ENCODE measurements at regions not wholly inside any gene's neighbourhood (a gene's known extent, or its start where the extent isn't known, plus 50 kb on each side); places are given as distances from the start of the nearest gene placed in this dataset.

- Histone ChIP-seq H3K27ac (no peak overlapping the region), H3K36me3 (no peaks in the 10 kb centered on the region), H3K4me3 (no peak overlapping the region), H3K4me1 (no peaks in the 10 kb centered on the region), H3K9me3 (no peaks in the 10 kb centered on the region), H3K27me3 (no peaks in the 10 kb centered on the region)
- TF ChIP-seq CTCF (IDR thresholded peaks at IDR 0.05), result no peak
- no peak for TF ChIP-seq POLR2A (IDR thresholded peaks at IDR 0.05)
- no peak for TF ChIP-seq POLR2AphosphoS5 (IDR thresholded peaks at IDR 0.05)
- no peak for TF ChIP-seq EP300 (IDR thresholded peaks at IDR 0.05)
- ATAC-seq (ENCODE audit: low FRiP score in 2 of 2) (no peak), DNase-seq (no peak)
- 80 to 84% methylated on average over 4 of the region's 4 CpGs for WGBS, 2 donors
Measured at GRCh38 chr10:36129051-36129450, 487.0 kb upstream of the FZD8 start.

DNA sequence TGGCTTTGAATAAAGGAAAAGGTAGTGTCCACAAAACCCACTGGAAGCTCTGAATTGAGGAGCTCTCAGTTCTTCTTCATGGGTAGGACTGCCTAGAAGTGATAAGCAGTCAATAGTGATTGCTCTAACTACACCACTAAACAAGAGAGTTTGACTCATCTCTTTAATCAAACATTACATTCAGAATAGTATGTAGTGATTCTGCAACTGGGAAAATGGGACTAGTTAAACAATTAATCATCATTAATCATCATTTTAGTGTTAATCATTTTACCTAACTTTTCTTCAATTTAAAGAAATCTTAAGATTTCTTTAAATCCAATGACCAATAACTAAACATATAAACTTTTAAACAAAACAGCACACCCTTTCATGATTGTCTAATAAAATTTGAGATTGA is 484.0 kb upstream of the FZD8 start:
- Histone ChIP-seq H3K4me3 (no peak overlapping the region), H3K4me1 (no peaks in the 10 kb centered on the region), H3K36me3 (no peaks in the 10 kb centered on the region), H3K9me3 (no peaks in the 10 kb centered on the region), H3K27me3 (no peaks in the 10 kb centered on the region), H3K27ac (no peak overlapping the region)
- no peak for DNase-seq
- ATAC-seq (ENCODE audit: low FRiP score in 2 of 2), result no peak
- TF ChIP-seq CTCF (IDR thresholded peaks at IDR 0.05) (no peak), POLR2AphosphoS5 (IDR thresholded peaks at IDR 0.05) (no peak), EP300 (IDR thresholded peaks at IDR 0.05) (no peak), POLR2A (IDR thresholded peaks at IDR 0.05) (no peak)

DNA sequence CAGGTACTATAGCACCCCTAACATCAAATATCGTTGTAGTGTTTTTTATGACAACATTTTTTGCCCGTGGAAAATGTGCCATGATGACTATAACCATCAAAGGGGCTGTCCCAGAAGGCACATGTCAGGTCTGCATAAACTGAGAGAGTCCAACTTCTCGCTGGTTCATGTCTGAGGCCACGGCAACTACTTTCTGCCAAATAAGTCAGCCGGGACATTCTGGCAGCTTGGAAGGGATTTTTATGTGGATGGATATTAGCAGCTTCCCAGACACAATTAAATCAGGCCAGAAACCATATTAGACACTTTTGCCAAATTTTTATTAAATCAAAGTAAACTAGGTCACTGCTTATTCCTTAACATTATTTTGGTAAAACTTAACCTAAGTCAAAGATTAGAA is 477.4 kb upstream of the FZD8 start:
- H3K27ac ChIP-seq, result no peak overlapping the region
- ATAC-seq (ENCODE audit: low FRiP score in 2 of 2), result no peak
- H3K4me3 ChIP-seq, result no peak overlapping the region
- TF ChIP-seq POLR2A (IDR thresholded peaks at IDR 0.05) (no peak), EP300 (IDR thresholded peaks at IDR 0.05) (no peak), POLR2AphosphoS5 (IDR thresholded peaks at IDR 0.05) (no peak), CTCF (IDR thresholded peaks at IDR 0.05) (no peak)
- WGBS, 2 donors, result 82 to 86% methylated on average over 5 of the region's 5 CpGs
- DNase-seq, result no peak
- no peaks in the 10 kb centered on the region for H3K27me3 ChIP-seq
- no peaks in the 10 kb centered on the region for H3K36me3 ChIP-seq
- peaks cover 0 to 17% (median 5%) of the 10 kb centered on the region in 4 donors for H3K4me1 ChIP-seq
- no peaks in the 10 kb centered on the region for H3K9me3 ChIP-seq

GRCh38 chr10:36118314-36118713 is 476.2 kb upstream of the FZD8 start:
- ATAC-seq (ENCODE audit: low FRiP score in 2 of 2) (no peak), DNase-seq (no peak)
- Histone ChIP-seq H3K4me1 (peaks cover 0 to 19% (median 5%) of the 10 kb centered on the region in 4 donors), H3K27me3 (no peaks in the 10 kb centered on the region), H3K36me3 (no peaks in the 10 kb centered on the region), H3K4me3 (no peak overlapping the region), H3K27ac (no peak overlapping the region), H3K9me3 (no peaks in the 10 kb centered on the region)
- 81 to 87% methylated on average over 7 of the region's 7 CpGs for WGBS, 2 donors
- no peak for TF ChIP-seq CTCF (IDR thresholded peaks at IDR 0.05)
- TF ChIP-seq EP300 (IDR thresholded peaks at IDR 0.05), result no peak
- no peak for TF ChIP-seq POLR2AphosphoS5 (IDR thresholded peaks at IDR 0.05)
- no peak for TF ChIP-seq POLR2A (IDR thresholded peaks at IDR 0.05)

GRCh38 chr10:36117890-36118289 is 475.8 kb upstream of the FZD8 start:
- no peak for DNase-seq
- Histone ChIP-seq H3K27ac (no peak overlapping the region), H3K27me3 (no peaks in the 10 kb centered on the region), H3K9me3 (no peaks in the 10 kb centered on the region), H3K36me3 (no peaks in the 10 kb centered on the region), H3K4me3 (no peak overlapping the region), H3K4me1 (peaks cover 0 to 19% (median 5%) of the 10 kb centered on the region in 4 donors)
- no peak for ATAC-seq (ENCODE audit: low FRiP score in 2 of 2)
- TF ChIP-seq EP300 (IDR thresholded peaks at IDR 0.05), result no peak
- 60 to 71% methylated on average over 4 of the region's 4 CpGs for WGBS, 2 donors

All from upper lobe of left lung (tissue), 6 donors.